NCI-H1417 (cell line): ENCODE measurements at regions not wholly inside any gene's neighbourhood (a gene's known extent, or its start where the extent isn't known, plus 50 kb on each side); places are given as distances from the start of the nearest gene placed in this dataset.

Experiments used
- DNase-seq, 3 experiments: peaks; one replicate each; lab custom pipeline; 2025; lab: John Stamatoyannopoulos, UW

- no peak for DNase-seq
Observed at GRCh38 chr2:5842326-5842725, 150.1 kb downstream of the SOX11 start.

- DNase-seq = no peak
Observed at GRCh38 chr2:5845798-5846330, 153.7 kb downstream of the SOX11 start.

GRCh38 chr2:5846881-5847280, 154.7 kb downstream of the SOX11 start:
- no peak for DNase-seq

- peak in 2 of 3 experiments; percentile 11 to 69 for DNase-seq
Observed at GRCh38 chr2:5849562-5849961, 157.4 kb downstream of the SOX11 start.

- no peak for DNase-seq
Observed at GRCh38 chr2:5851410-5851809, 159.2 kb downstream of the SOX11 start.

- no peak for DNase-seq
Observed at GRCh38 chr2:5854797-5855196, 162.6 kb downstream of the SOX11 start.

GRCh38 chr2:5867056-5867455, 174.9 kb downstream of the SOX11 start:
- DNase-seq = no peak

- DNase-seq = no peak
Observed at GRCh38 chr2:5868931-5869330, 176.7 kb downstream of the SOX11 start.

GRCh38 chr2:5869936-5870335, 177.8 kb downstream of the SOX11 start:
- no peak for DNase-seq

- DNase-seq = no peak
Observed at GRCh38 chr2:5877360-5877759, 185.2 kb downstream of the SOX11 start.

- DNase-seq = no peak
Observed at GRCh38 chr2:5885451-5886173, 193.4 kb downstream of the SOX11 start.

- no peak for DNase-seq
Observed at GRCh38 chr2:5886462-5886861, 194.3 kb downstream of the SOX11 start.

GRCh38 chr2:5888126-5888525, 195.9 kb downstream of the SOX11 start:
- DNase-seq = no peak

GRCh38 chr2:5889519-5889918, 197.3 kb downstream of the SOX11 start:
- no peak for DNase-seq

- DNase-seq = no peak
Observed at GRCh38 chr2:5894355-5894754, 202.2 kb downstream of the SOX11 start.

GRCh38 chr2:5895284-5895683, 203.1 kb downstream of the SOX11 start:
- no peak for DNase-seq

GRCh38 chr2:5897249-5897648, 205.1 kb downstream of the SOX11 start:
- no peak for DNase-seq

- no peak for DNase-seq
Observed at GRCh38 chr2:5898667-5899066, 206.5 kb downstream of the SOX11 start.

- DNase-seq = no peak
Observed at GRCh38 chr2:5905661-5906060, 213.5 kb downstream of the SOX11 start.

GRCh38 chr2:5908071-5908470, 215.9 kb downstream of the SOX11 start:
- DNase-seq = no peak

- DNase-seq = no peak
Observed at GRCh38 chr2:5911718-5912117, 219.5 kb downstream of the SOX11 start.

- no peak for DNase-seq
Observed at GRCh38 chr2:5913711-5914395, 221.7 kb downstream of the SOX11 start.

- DNase-seq = peak; percentile 44 to 78 (median 76)
Observed at GRCh38 chr2:5914811-5915611, 222.8 kb downstream of the SOX11 start.
